Breast epithelium (tissue), 4 donors: ENCODE measurements at regions not wholly inside any gene's neighbourhood (a gene's known extent, or its start where the extent isn't known, plus 50 kb on each side); places are given as distances from the start of the nearest gene placed in this dataset.

ENCODE experiments used
- DNase-seq, 2 donors: peaks; one replicate each; pipeline ENCODE4 v3.0.0-alpha.2; 2019; ENCODE audit warnings: low spot score in 2 of 2
- H3K27ac ChIP-seq, 2 donors: fragments of 200-600 bp; sonication (generic) in 1 of 2; one replicate each; pipeline ENCODE4 v1.5.1; 2016 to 2019; ENCODE audit warnings: mild to moderate bottlenecking in 1 of 2
- H3K27me3 ChIP-seq, 2 donors: fragments of 200-600 bp; sonication (generic) in 1 of 2; one replicate each; pipeline versions ENCODE4 v1.5.1 to v1.6.0; 2017 to 2019; ENCODE audit warnings: control low read depth in 1 of 2, mild to moderate bottlenecking in 1 of 2
- H3K36me3 ChIP-seq: fragments of 200-600 bp; one replicate; pipeline ENCODE4 v1.5.1; 2019
- H3K4me1 ChIP-seq, 2 donors: fragments of 200-600 bp; sonication (generic); one replicate each; pipeline ENCODE4 v1.5.1; 2016 to 2019; ENCODE audit warnings: control low read depth in 1 of 2
- H3K4me3 ChIP-seq, 3 donors: fragments of 200-600 bp; sonication (generic); 1 replicate in 2 of 3; 2 replicates in 1 of 3; pipeline ENCODE4 v1.5.1; 2016 to 2019; ENCODE audit warnings: mild to moderate bottlenecking in 3 of 3, moderate library complexity in 2 of 3
- H3K9me3 ChIP-seq, 2 donors: fragments of 200-600 bp; sonication (generic) in 1 of 2; one replicate each; pipeline ENCODE4 v1.5.1; 2016 to 2019; ENCODE audit warnings: control low read depth in 1 of 2
- POLR2A ChIP-seq: fragments of 450-650 bp; IDR thresholded peaks from one replicate; pipeline ENCODE4 v1.6.1; 2016; ENCODE audit warnings: antibody characterized with exemption, mild to moderate bottlenecking, moderate library complexity
- POLR2AphosphoS5 ChIP-seq, 3 donors: sonication (generic); formaldehyde crosslinking; IDR thresholded peaks; one replicate each; pipeline ENCODE4 v1.6.1; 2017; ENCODE audit warnings: antibody characterized with exemption in 3 of 3
- intact Hi-C: fragments of 100-400 bp; cut with DNase I; formaldehyde crosslinking; loops from one replicate; pipeline ENCODE4 v1.15.1; 2023; ENCODE audit warnings: low total_unique reads
- TF ChIP-seq, protein P1 (sequence below), 3 donors: fragments of 450-650 bp; IDR thresholded peaks; one replicate each; pipeline ENCODE4 v1.5.1; 2016 to 2017; ENCODE audit warnings: antibody characterized with exemption in 3 of 3, mild to moderate bottlenecking in 3 of 3, moderate library complexity in 3 of 3

GRCh38 chr6:95487817-95488216 is 89.5 kb upstream of the MANEA start:
- TF ChIP-seq POLR2A (no peak), POLR2AphosphoS5 (IDR thresholded peaks at IDR 0.05) (no peak)
- TF ChIP-seq, protein P1, sequence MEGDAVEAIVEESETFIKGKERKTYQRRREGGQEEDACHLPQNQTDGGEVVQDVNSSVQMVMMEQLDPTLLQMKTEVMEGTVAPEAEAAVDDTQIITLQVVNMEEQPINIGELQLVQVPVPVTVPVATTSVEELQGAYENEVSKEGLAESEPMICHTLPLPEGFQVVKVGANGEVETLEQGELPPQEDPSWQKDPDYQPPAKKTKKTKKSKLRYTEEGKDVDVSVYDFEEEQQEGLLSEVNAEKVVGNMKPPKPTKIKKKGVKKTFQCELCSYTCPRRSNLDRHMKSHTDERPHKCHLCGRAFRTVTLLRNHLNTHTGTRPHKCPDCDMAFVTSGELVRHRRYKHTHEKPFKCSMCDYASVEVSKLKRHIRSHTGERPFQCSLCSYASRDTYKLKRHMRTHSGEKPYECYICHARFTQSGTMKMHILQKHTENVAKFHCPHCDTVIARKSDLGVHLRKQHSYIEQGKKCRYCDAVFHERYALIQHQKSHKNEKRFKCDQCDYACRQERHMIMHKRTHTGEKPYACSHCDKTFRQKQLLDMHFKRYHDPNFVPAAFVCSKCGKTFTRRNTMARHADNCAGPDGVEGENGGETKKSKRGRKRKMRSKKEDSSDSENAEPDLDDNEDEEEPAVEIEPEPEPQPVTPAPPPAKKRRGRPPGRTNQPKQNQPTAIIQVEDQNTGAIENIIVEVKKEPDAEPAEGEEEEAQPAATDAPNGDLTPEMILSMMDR (IDR thresholded peaks at IDR 0.05), result no peak
- H3K36me3 ChIP-seq, result no peaks in the 10 kb centered on the region
- no peaks in the 10 kb centered on the region for H3K4me1 ChIP-seq
- no peak overlapping the region for H3K27ac ChIP-seq
- H3K27me3 ChIP-seq, result no peaks in the 10 kb centered on the region
- no peak overlapping the region for H3K4me3 ChIP-seq
- intact Hi-C loops, result no loop called here
- DNase-seq, result no peak
- H3K9me3 ChIP-seq, result no peaks in the 10 kb centered on the region

GRCh38 chr6:95489185-95489863 is 88.0 kb upstream of the MANEA start:
- Histone ChIP-seq H3K4me1 (no peaks in the 10 kb centered on the region), H3K27ac (no peak overlapping the region), H3K9me3 (no peaks in the 10 kb centered on the region), H3K27me3 (no peaks in the 10 kb centered on the region), H3K4me3 (no peak overlapping the region), H3K36me3 (no peaks in the 10 kb centered on the region)
- DNase-seq, result no peak
- intact Hi-C loops, result no loop called here
- TF ChIP-seq, protein P1 (IDR thresholded peaks at IDR 0.05), result no peak
- TF ChIP-seq POLR2A, result no peak
- TF ChIP-seq POLR2AphosphoS5 (IDR thresholded peaks at IDR 0.05), result no peak

- Histone ChIP-seq H3K36me3 (no peaks in the 10 kb centered on the region), H3K27me3 (no peaks in the 10 kb centered on the region), H3K4me1 (no peaks in the 10 kb centered on the region), H3K4me3 (no peak overlapping the region), H3K9me3 (peaks cover 7 to 9% of the 10 kb centered on the region in 2 donors), H3K27ac (no peak overlapping the region)
- no peak for DNase-seq
- intact Hi-C loops, result no loop called here
- TF ChIP-seq POLR2AphosphoS5 (IDR thresholded peaks at IDR 0.05) (no peak), POLR2A (no peak)
- TF ChIP-seq, protein P1 (IDR thresholded peaks at IDR 0.05), result no peak
Observed at GRCh38 chr6:95496769-95497426, 80.4 kb upstream of the MANEA start.

GRCh38 chr6:95501032-95501904 is 76.1 kb upstream of the MANEA start:
- intact Hi-C loops, result no loop called here
- TF ChIP-seq POLR2AphosphoS5 (IDR thresholded peaks at IDR 0.05) (no peak), POLR2A (no peak)
- TF ChIP-seq, protein P1 (IDR thresholded peaks at IDR 0.05), result no peak
- H3K4me3 ChIP-seq, result no peak overlapping the region

More at GRCh38 chr6:95501032-95501904, 76.1 kb upstream of the MANEA start:
- Histone ChIP-seq H3K9me3 (peaks cover 7 to 20% of the 10 kb centered on the region in 2 donors), H3K36me3 (no peaks in the 10 kb centered on the region), H3K4me1 (no peaks in the 10 kb centered on the region), H3K27me3 (no peaks in the 10 kb centered on the region), H3K27ac (no peak overlapping the region)
- DNase-seq, result no peak
